Left lung (tissue), 4 donors: ENCODE measurements at regions not wholly inside any gene's neighbourhood (a gene's known extent, or its start where the extent isn't known, plus 50 kb on each side); places are given as distances from the start of the nearest gene placed in this dataset.

ENCODE experiments used
- ATAC-seq: fragments of 200-7000 bp; cut with Tn5 transposase; one replicate; pipeline ENCODE4 v1.9.1; 2020; ENCODE audit warnings: moderate library complexity
- DNase-seq, 4 donors: peaks; one replicate each; pipeline ENCODE4 v3.0.0-alpha.2; 2013 to 2020
- H3K27ac ChIP-seq, 2 donors: fragments of 200-600 bp; sonication (generic) in 1 of 2; one replicate each; pipeline versions ENCODE4 v1.5.0 to v1.8.0; 2020 to 2021
- H3K27me3 ChIP-seq, 2 donors: fragments of 200-600 bp; sonication (generic) in 1 of 2; one replicate each; pipeline versions ENCODE4 v1.5.0 to v1.8.0; 2020 to 2021
- H3K36me3 ChIP-seq, 2 donors: fragments of 200-600 bp; sonication (generic) in 1 of 2; one replicate each; pipeline versions ENCODE4 v1.5.0 to v1.8.0; 2020 to 2021
- H3K4me1 ChIP-seq, 2 donors: fragments of 200-600 bp; one replicate each; pipeline ENCODE4 v1.8.0; 2021
- H3K4me3 ChIP-seq, 2 donors: fragments of 200-600 bp; sonication (generic) in 1 of 2; one replicate each; pipeline versions ENCODE4 v1.5.0 to v1.8.0; 2020 to 2021; ENCODE audit warnings: mild to moderate bottlenecking in 1 of 2
- H3K9me3 ChIP-seq, 2 donors: fragments of 200-600 bp; sonication (generic) in 1 of 2; one replicate each; pipeline versions ENCODE4 v1.5.0 to v1.8.0; 2020 to 2021
- CTCF ChIP-seq, 2 donors: fragments of 200-600 bp; sonication (generic) in 1 of 2; IDR thresholded peaks; one replicate each; pipeline versions ENCODE4 v1.5.0 to v1.8.0; 2021; ENCODE audit warnings: antibody characterized with exemption in 2 of 2
- intact Hi-C, 2 donors: fragments of 100-400 bp; cut with DNase I; formaldehyde crosslinking; loops; one replicate each; pipeline versions ENCODE4 v1.11.2 to v1.14.2; 2022
- donor health status: DM: no; HTN: yes; CAD: no.
- donor health status: DM: no; HTN: no; CAD: no.

DNA sequence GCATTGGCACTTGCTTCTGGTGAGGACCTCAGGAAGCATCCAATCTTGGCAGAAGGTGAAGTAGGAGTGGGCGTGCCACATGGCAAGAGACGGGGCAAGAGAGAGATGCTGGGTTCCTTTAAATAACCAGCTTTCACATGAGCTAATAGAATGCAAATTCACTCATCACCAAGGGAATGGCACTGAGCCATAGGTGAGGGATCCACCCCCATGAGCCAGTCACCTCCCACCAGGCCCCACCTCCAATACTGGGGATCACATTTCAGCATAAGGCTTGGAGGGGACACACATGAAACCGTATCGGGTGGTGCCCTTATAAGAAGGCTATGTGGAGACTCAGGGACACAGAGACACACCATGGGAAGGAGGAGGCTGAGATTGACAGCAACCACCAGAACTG is 140.0 kb upstream of the MSX1 start:
- H3K27ac ChIP-seq, result no peak overlapping the region
- no peaks in the 10 kb centered on the region for H3K36me3 ChIP-seq
- intact Hi-C loops, result no loop called here
- no peak for TF ChIP-seq CTCF (IDR thresholded peaks at IDR 0.05)
- no peak for ATAC-seq
- no peaks in the 10 kb centered on the region for H3K4me1 ChIP-seq
- H3K27me3 ChIP-seq, result no peaks in the 10 kb centered on the region
- peaks cover 0 to 13% of the 10 kb centered on the region in 2 donors for H3K9me3 ChIP-seq
- H3K4me3 ChIP-seq, result no peak overlapping the region
- DNase-seq, result no peak

DNA sequence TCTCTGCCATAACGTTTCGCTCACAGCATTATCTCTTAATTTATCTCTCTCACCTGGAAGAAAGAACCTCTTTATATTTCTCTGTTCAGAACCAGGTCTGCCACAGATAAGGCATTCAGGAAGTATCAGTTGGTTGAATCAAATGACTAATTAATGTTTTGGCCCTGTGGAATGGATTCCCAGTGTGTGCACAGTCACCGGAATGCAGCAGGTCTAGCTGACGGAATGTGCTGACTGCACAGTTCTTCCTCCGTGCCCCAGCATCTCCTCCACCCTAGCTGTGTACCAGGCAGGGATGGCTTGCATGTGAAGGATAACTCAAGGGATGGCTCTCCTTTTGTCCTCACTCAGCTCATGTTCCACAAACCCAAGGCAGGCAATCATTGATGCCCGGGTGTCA is 141.8 kb upstream of the MSX1 start:
- no peak overlapping the region for H3K27ac ChIP-seq
- no peaks in the 10 kb centered on the region for H3K9me3 ChIP-seq
- no peak for TF ChIP-seq CTCF (IDR thresholded peaks at IDR 0.05)
- no peak for ATAC-seq
- H3K27me3 ChIP-seq, result no peaks in the 10 kb centered on the region
- no peaks in the 10 kb centered on the region for H3K36me3 ChIP-seq
- intact Hi-C loops, result no loop called here
- no peaks in the 10 kb centered on the region for H3K4me1 ChIP-seq
- no peak overlapping the region for H3K4me3 ChIP-seq
- no peak for DNase-seq

DNA sequence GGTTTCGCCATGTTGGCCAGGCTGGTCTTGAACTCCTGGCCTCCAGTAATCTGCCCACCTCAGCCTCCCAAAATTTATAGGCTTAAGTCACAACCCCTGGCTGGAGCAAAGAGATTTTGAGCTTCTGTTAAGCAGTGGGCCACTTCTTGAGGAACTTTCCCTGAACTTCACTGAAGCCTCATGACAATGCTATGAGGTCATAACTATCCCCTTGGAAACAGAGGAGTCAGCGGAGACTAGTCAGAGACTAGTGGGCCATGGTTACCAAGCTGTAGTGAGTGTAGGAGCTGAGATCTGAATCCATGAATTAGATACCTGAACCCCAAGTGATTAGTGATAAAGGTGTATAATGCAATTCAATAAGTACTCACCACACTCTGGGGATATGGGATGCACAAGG is 145.1 kb upstream of the MSX1 start:
- no peaks in the 10 kb centered on the region for H3K9me3 ChIP-seq
- H3K4me3 ChIP-seq, result no peak overlapping the region
- H3K27me3 ChIP-seq, result no peaks in the 10 kb centered on the region
- intact Hi-C loops, result no loop called here
- H3K36me3 ChIP-seq, result no peaks in the 10 kb centered on the region
- DNase-seq, result no peak
- ATAC-seq, result no peak
- H3K27ac ChIP-seq, result no peak overlapping the region
- TF ChIP-seq CTCF (IDR thresholded peaks at IDR 0.05), result no peak
- H3K4me1 ChIP-seq, result no peaks in the 10 kb centered on the region

- intact Hi-C loops, result no loop called here
- H3K9me3 ChIP-seq, result peaks cover 0 to 11% of the 10 kb centered on the region in 2 donors
- no peak for DNase-seq
- ATAC-seq, result no peak
- H3K27me3 ChIP-seq, result no peaks in the 10 kb centered on the region
- no peak overlapping the region for H3K4me3 ChIP-seq
- TF ChIP-seq CTCF (IDR thresholded peaks at IDR 0.05), result no peak
- no peaks in the 10 kb centered on the region for H3K36me3 ChIP-seq
- H3K4me1 ChIP-seq, result no peaks in the 10 kb centered on the region
- no peak overlapping the region for H3K27ac ChIP-seq
These were observed 146.5 kb upstream of the MSX1 start for GRCh38 chr4:4712800-4713528.

DNA sequence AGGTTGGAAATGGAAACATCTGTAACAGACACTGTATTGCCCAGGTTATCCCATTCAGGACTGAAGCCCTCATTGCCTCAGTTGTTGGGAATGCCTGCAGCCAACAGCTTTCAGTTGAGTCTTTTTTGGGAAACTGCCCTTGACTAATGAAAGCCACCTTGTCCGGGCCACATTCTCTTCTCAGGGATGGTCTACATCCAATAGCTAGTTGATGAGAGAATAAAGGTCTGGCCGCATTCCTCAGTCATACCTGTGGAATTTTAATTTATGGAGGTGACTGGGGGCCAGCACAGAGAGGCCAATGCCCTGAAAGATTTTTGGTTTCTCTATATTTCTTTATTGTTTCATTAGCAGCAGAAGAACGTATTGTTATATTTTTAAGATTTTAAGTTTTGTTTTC is 147.6 kb upstream of the MSX1 start:
- H3K27ac ChIP-seq, result no peak overlapping the region
- H3K27me3 ChIP-seq, result no peaks in the 10 kb centered on the region
- TF ChIP-seq CTCF (IDR thresholded peaks at IDR 0.05), result no peak
- no peaks in the 10 kb centered on the region for H3K4me1 ChIP-seq
- H3K4me3 ChIP-seq, result no peak overlapping the region
- ATAC-seq (no peak), DNase-seq (no peak)
- intact Hi-C loops, result no loop called here
- H3K9me3 ChIP-seq, result peaks cover 0 to 11% of the 10 kb centered on the region in 2 donors
- H3K36me3 ChIP-seq, result no peaks in the 10 kb centered on the region
